ENCODE measurements at regions not wholly inside any gene's neighbourhood (a gene's known extent, or its start where the extent isn't known, plus 50 kb on each side); places are given as distances from the start of the nearest gene placed in this dataset.

DNA sequence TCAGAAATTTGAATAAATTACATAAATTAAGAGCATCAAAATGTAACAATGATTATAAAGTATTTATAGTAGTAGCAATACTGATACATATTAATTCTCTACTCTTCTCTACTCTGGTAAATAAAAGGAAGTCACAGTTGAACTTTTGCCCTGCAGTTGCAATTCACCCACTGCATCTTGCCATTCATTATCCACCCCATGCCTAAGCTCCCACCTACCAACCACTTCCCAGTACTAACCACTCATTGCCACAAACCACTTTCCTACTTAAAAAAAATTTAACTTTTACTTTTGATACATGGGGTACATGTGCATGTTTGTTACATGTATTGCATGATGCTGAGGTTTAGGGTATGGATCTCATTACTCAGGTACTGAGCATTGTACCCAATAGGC, 174.0 kb downstream of the RASSF9 start:
- no peak for TF ChIP-seq ZNF263 (CRISPR knock-in tag; IDR thresholded peaks at IDR 0.05; ENCODE audit: low read depth)
- TF ChIP-seq NR2C2 (CRISPR knock-in tag; IDR thresholded peaks at IDR 0.05), result no peak
- no peak for TF ChIP-seq GRHL2 (CRISPR knock-in tag; IDR thresholded peaks at IDR 0.05; ENCODE audit: insufficient replicate concordance, severe bottlenecking)
- TF ChIP-seq KAT7 (CRISPR knock-in tag; IDR thresholded peaks at IDR 0.05; ENCODE audit: borderline replicate concordance), result no peak
- TF ChIP-seq CTCF (IDR thresholded peaks at IDR 0.05), result no peak
- no peak for TF ChIP-seq FOXP1 (CRISPR knock-in tag; IDR thresholded peaks at IDR 0.05; ENCODE audit: borderline replicate concordance)
- TF ChIP-seq, protein P1, sequence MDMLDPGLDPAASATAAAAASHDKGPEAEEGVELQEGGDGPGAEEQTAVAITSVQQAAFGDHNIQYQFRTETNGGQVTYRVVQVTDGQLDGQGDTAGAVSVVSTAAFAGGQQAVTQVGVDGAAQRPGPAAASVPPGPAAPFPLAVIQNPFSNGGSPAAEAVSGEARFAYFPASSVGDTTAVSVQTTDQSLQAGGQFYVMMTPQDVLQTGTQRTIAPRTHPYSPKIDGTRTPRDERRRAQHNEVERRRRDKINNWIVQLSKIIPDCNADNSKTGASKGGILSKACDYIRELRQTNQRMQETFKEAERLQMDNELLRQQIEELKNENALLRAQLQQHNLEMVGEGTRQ (CRISPR knock-in tag; IDR thresholded peaks at IDR 0.05), result no peak
- TF ChIP-seq NFE2L1 (CRISPR knock-in tag; IDR thresholded peaks at IDR 0.05), result no peak
- TF ChIP-seq, protein P2, sequence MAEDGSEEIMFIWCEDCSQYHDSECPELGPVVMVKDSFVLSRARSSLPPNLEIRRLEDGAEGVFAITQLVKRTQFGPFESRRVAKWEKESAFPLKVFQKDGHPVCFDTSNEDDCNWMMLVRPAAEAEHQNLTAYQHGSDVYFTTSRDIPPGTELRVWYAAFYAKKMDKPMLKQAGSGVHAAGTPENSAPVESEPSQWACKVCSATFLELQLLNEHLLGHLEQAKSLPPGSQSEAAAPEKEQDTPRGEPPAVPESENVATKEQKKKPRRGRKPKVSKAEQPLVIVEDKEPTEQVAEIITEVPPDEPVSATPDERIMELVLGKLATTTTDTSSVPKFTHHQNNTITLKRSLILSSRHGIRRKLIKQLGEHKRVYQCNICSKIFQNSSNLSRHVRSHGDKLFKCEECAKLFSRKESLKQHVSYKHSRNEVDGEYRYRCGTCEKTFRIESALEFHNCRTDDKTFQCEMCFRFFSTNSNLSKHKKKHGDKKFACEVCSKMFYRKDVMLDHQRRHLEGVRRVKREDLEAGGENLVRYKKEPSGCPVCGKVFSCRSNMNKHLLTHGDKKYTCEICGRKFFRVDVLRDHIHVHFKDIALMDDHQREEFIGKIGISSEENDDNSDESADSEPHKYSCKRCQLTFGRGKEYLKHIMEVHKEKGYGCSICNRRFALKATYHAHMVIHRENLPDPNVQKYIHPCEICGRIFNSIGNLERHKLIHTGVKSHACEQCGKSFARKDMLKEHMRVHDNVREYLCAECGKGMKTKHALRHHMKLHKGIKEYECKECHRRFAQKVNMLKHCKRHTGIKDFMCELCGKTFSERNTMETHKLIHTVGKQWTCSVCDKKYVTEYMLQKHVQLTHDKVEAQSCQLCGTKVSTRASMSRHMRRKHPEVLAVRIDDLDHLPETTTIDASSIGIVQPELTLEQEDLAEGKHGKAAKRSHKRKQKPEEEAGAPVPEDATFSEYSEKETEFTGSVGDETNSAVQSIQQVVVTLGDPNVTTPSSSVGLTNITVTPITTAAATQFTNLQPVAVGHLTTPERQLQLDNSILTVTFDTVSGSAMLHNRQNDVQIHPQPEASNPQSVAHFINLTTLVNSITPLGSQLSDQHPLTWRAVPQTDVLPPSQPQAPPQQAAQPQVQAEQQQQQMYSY (CRISPR knock-in tag; IDR thresholded peaks at IDR 0.05), result no peak

Data from WTC11 (cell line).